HEK293 (cell line): ENCODE measurements at regions not wholly inside any gene's neighbourhood (a gene's known extent, or its start where the extent isn't known, plus 50 kb on each side); places are given as distances from the start of the nearest gene placed in this dataset.

Source experiments
- CTCF ChIA-PET: fragments of 350-600 bp; formaldehyde crosslinking; extraction: SDS; loops from one replicate; lab custom pipeline; 2021; ENCODE audit warnings: antibody characterized with exemption; lab: Yijun Ruan, JAX
- POLR2A ChIA-PET: fragments of 300-600 bp; formaldehyde crosslinking; extraction: SDS; loops from one replicate; lab custom pipeline; 2020; ENCODE audit warnings: antibody characterized with exemption, inconsistent platforms; lab: Yijun Ruan, JAX
- H3K27ac ChIP-seq: fragments of 200-500 bp; sonication (Bioruptor generic); 2 replicates; pipeline ENCODE4 v1.5.1; 2014; ENCODE audit warnings: low read depth, low read length, control low read depth, inconsistent platforms; ENCODE audit errors: extremely low read depth
- H3K36me3 ChIP-seq, 2 experiments: fragments of 200-500 bp in 1 of 2; sonication (Bioruptor generic) in 1 of 2; 1 replicate in 1 of 2; 2 replicates in 1 of 2; pipeline ENCODE4 v1.5.1; 2014 to 2017; ENCODE audit warnings: inconsistent platforms in 2 of 2, low read length in 2 of 2; ENCODE audit not compliant: control insufficient read depth in 2 of 2, insufficient read depth in 1 of 2
- H3K4me1 ChIP-seq: fragments of 200-500 bp; sonication (Bioruptor generic); 2 replicates; pipeline ENCODE4 v1.5.1; 2014; ENCODE audit warnings: mild to moderate bottlenecking, low read length, inconsistent platforms; ENCODE audit not compliant: control insufficient read depth, insufficient read depth
- H3K4me3 ChIP-seq: 2 replicates; pipeline ENCODE4 v1.5.1; 2011; ENCODE audit warnings: low read depth, mild to moderate bottlenecking, control low read depth, low read length, moderate library complexity
- H3K9me3 ChIP-seq: fragments of 200-500 bp; sonication (Bioruptor generic); 2 replicates; pipeline ENCODE4 v1.5.1; 2014; ENCODE audit warnings: low read depth, low read length, inconsistent platforms; ENCODE audit not compliant: control insufficient read depth, insufficient read depth
- CTCF ChIP-seq: fragments of 450-650 bp; formaldehyde crosslinking; IDR thresholded peaks from 2 replicates; pipeline ENCODE4 v1.5.1; 2016; ENCODE audit warnings: missing biosample characterization, missing genetic modification characterization
- PRDM6 ChIP-seq: fragments of 450-650 bp; formaldehyde crosslinking; IDR thresholded peaks from 2 replicates; pipeline ENCODE4 v1.5.1; 2017; ENCODE audit warnings: missing biosample characterization, missing genetic modification characterization
- SP3 ChIP-seq: fragments of 450-650 bp; formaldehyde crosslinking; IDR thresholded peaks from 2 replicates; pipeline ENCODE4 v1.5.1; 2016; ENCODE audit warnings: missing biosample characterization, missing genetic modification characterization
- WT1 ChIP-seq: fragments of 450-650 bp; formaldehyde crosslinking; IDR thresholded peaks from 2 replicates; pipeline ENCODE4 v1.5.1; 2016; ENCODE audit warnings: missing biosample characterization, missing genetic modification characterization
- ZBTB48 ChIP-seq: fragments of 450-650 bp; formaldehyde crosslinking; IDR thresholded peaks from 2 replicates; pipeline ENCODE4 v1.5.1; 2016; ENCODE audit warnings: missing biosample characterization, missing genetic modification characterization
- ZFP3 ChIP-seq: fragments of 450-650 bp; formaldehyde crosslinking; IDR thresholded peaks from 2 replicates; pipeline ENCODE4 v1.5.1; 2016; ENCODE audit warnings: low read depth, missing biosample characterization, missing genetic modification characterization
- ZNF121 ChIP-seq: fragments of 450-650 bp; formaldehyde crosslinking; IDR thresholded peaks from 2 replicates; pipeline ENCODE4 v1.5.1; 2016; ENCODE audit warnings: missing biosample characterization, missing genetic modification characterization
- ZNF146 ChIP-seq: fragments of 450-650 bp; formaldehyde crosslinking; IDR thresholded peaks from 2 replicates; pipeline ENCODE4 v1.5.1; 2016; ENCODE audit warnings: missing biosample characterization, missing genetic modification characterization
- ZNF16 ChIP-seq: fragments of 450-650 bp; formaldehyde crosslinking; IDR thresholded peaks from 2 replicates; pipeline ENCODE4 v1.5.1; 2016; ENCODE audit warnings: low read depth, missing biosample characterization, missing genetic modification characterization
- ZNF169 ChIP-seq: fragments of 450-650 bp; formaldehyde crosslinking; IDR thresholded peaks from 2 replicates; pipeline ENCODE4 v1.5.1; 2016; ENCODE audit warnings: missing biosample characterization, missing genetic modification characterization
- ZNF18 ChIP-seq: fragments of 450-650 bp; formaldehyde crosslinking; IDR thresholded peaks from 2 replicates; pipeline ENCODE4 v1.5.1; 2016; ENCODE audit warnings: missing biosample characterization, missing genetic modification characterization
- ZNF2 ChIP-seq: fragments of 450-650 bp; formaldehyde crosslinking; IDR thresholded peaks from 2 replicates; pipeline ENCODE4 v1.5.1; 2016; ENCODE audit warnings: missing biosample characterization, missing genetic modification characterization
- ZNF24 ChIP-seq: fragments of 450-650 bp; formaldehyde crosslinking; IDR thresholded peaks from 2 replicates; pipeline ENCODE4 v1.5.1; 2016; ENCODE audit warnings: missing biosample characterization, missing genetic modification characterization
- ZNF248 ChIP-seq: fragments of 450-650 bp; formaldehyde crosslinking; IDR thresholded peaks from 2 replicates; pipeline ENCODE4 v1.5.1; 2017; ENCODE audit warnings: missing biosample characterization, missing genetic modification characterization
- ZNF302 ChIP-seq: fragments of 450-650 bp; formaldehyde crosslinking; IDR thresholded peaks from 2 replicates; pipeline ENCODE4 v1.5.1; 2016; ENCODE audit warnings: missing biosample characterization, missing genetic modification characterization, low read depth
- ZNF335 ChIP-seq: fragments of 450-650 bp; formaldehyde crosslinking; conservative IDR thresholded peaks from 2 replicates; pipeline ENCODE4 v1.5.1; 2016; ENCODE audit warnings: missing biosample characterization, missing genetic modification characterization
- ZNF354C ChIP-seq: fragments of 450-650 bp; formaldehyde crosslinking; IDR thresholded peaks from 2 replicates; pipeline ENCODE4 v1.5.1; 2016; ENCODE audit warnings: missing biosample characterization, missing genetic modification characterization, low read depth, borderline replicate concordance
- ZNF366 ChIP-seq: fragments of 450-650 bp; formaldehyde crosslinking; conservative IDR thresholded peaks from 2 replicates; pipeline ENCODE4 v1.5.1; 2016; ENCODE audit warnings: missing biosample characterization, missing genetic modification characterization
- ZNF501 ChIP-seq: fragments of 450-650 bp; formaldehyde crosslinking; IDR thresholded peaks from 2 replicates; pipeline ENCODE4 v1.5.1; 2016; ENCODE audit warnings: missing biosample characterization, missing genetic modification characterization
- ZNF529 ChIP-seq: fragments of 450-650 bp; formaldehyde crosslinking; IDR thresholded peaks from 2 replicates; pipeline ENCODE4 v1.5.1; 2017; ENCODE audit warnings: missing genetic modification characterization, missing biosample characterization; ENCODE audit not compliant: insufficient replicate concordance
- ZNF530 ChIP-seq: fragments of 450-650 bp; formaldehyde crosslinking; IDR thresholded peaks from 2 replicates; pipeline ENCODE4 v1.5.1; 2016; ENCODE audit warnings: low read depth, missing biosample characterization, missing genetic modification characterization
- ZNF610 ChIP-seq: fragments of 450-650 bp; formaldehyde crosslinking; IDR thresholded peaks from 2 replicates; pipeline ENCODE4 v1.5.1; 2016; ENCODE audit warnings: missing biosample characterization, missing genetic modification characterization, borderline replicate concordance
- ZNF621 ChIP-seq: fragments of 450-650 bp; formaldehyde crosslinking; IDR thresholded peaks from 2 replicates; pipeline ENCODE4 v1.5.1; 2017; ENCODE audit warnings: missing biosample characterization, missing genetic modification characterization
- ZNF791 ChIP-seq: fragments of 450-650 bp; formaldehyde crosslinking; IDR thresholded peaks from 2 replicates; pipeline ENCODE4 v1.5.1; 2016; ENCODE audit warnings: missing biosample characterization, missing genetic modification characterization

- ChIA-PET POLR2A (interaction anchor here (0.7 kb wide), 2 partner anchors 71 to 254 kb away, joined by 3 to 4 read pairs; no protein-coding TSS in a partner anchor), CTCF (interaction anchor here (0.8 to 1.5 kb wide), 4 partner anchors 9 to 138 kb away, joined by 3 to 7 read pairs (median 4); no protein-coding TSS in a partner anchor)
- Histone ChIP-seq H3K27ac (no peak overlapping the region), H3K36me3 (no peaks in the 10 kb centered on the region)
- no peak for TF ChIP-seq CTCF
- TF ChIP-seq ZNF2 (tag by site-specific recombination): no peak
- no peak for TF ChIP-seq ZNF791 (tag by site-specific recombination)
- TF ChIP-seq, all 188 proteins: peak for 0
- no peaks in the 10 kb centered on the region for H3K9me3 ChIP-seq
- H3K4me1 ChIP-seq: peaks cover 12% of the 10 kb centered on the region
- H3K4me3 ChIP-seq: no peak overlapping the region
Observed at GRCh38 chr1:228872080-228872479, 136.8 kb downstream of the RHOU start.

GRCh38 chr1:228873709-228874108 is 138.4 kb downstream of the RHOU start:
- TF ChIP-seq ZNF354C (tag by site-specific recombination) (no peak), ZNF24 (tag by site-specific recombination) (no peak), PRDM6 (tag by site-specific recombination) (no peak), ZNF621 (no peak), ZNF18 (no peak), ZNF169 (tag by site-specific recombination) (no peak), ZNF366 (no peak), ZNF302 (tag by site-specific recombination) (no peak), ZNF530 (tag by site-specific recombination) (no peak), ZBTB48 (no peak), ZNF529 (tag by site-specific recombination) (no peak), WT1 (tag by site-specific recombination) (no peak), ZNF146 (no peak)
- no peaks in the 10 kb centered on the region for H3K36me3 ChIP-seq
- POLR2A ChIA-PET: no interaction called here
- H3K27ac ChIP-seq: no peak overlapping the region
- H3K4me1 ChIP-seq: no peaks in the 10 kb centered on the region; the same call in 1 of the 2 replicates
- CTCF ChIA-PET: interaction anchor here (0.9 to 1.0 kb wide), 2 partner anchors 9 to 357 kb away, joined by 3 to 4 read pairs; no protein-coding TSS in a partner anchor
- no peaks in the 10 kb centered on the region for H3K9me3 ChIP-seq
- no peak overlapping the region for H3K4me3 ChIP-seq

- no peak overlapping the region for H3K4me3 ChIP-seq
- H3K27ac ChIP-seq: no peak overlapping the region
- H3K36me3 ChIP-seq: no peaks in the 10 kb centered on the region
- ChIA-PET CTCF (interaction anchor here (0.8 kb wide), 1 partner anchor 280 kb away, joined by 3 read pairs; no protein-coding TSS in a partner anchor), POLR2A (no interaction called here)
- H3K4me1 ChIP-seq: no peaks in the 10 kb centered on the region
- no peaks in the 10 kb centered on the region for H3K9me3 ChIP-seq
- TF ChIP-seq ZNF610 (no peak), ZNF248 (tag by site-specific recombination) (no peak), ZNF335 (tag by site-specific recombination) (no peak), ZNF16 (tag by site-specific recombination) (no peak), SP3 (tag by site-specific recombination) (no peak), ZNF121 (no peak), ZNF501 (tag by site-specific recombination) (no peak), ZFP3 (no peak)
Observed at GRCh38 chr1:228875741-228876140, 140.5 kb downstream of the RHOU start.
